ENCODE measurements at regions not wholly inside any gene's neighbourhood (a gene's known extent, or its start where the extent isn't known, plus 50 kb on each side); places are given as distances from the start of the nearest gene placed in this dataset.

DNA sequence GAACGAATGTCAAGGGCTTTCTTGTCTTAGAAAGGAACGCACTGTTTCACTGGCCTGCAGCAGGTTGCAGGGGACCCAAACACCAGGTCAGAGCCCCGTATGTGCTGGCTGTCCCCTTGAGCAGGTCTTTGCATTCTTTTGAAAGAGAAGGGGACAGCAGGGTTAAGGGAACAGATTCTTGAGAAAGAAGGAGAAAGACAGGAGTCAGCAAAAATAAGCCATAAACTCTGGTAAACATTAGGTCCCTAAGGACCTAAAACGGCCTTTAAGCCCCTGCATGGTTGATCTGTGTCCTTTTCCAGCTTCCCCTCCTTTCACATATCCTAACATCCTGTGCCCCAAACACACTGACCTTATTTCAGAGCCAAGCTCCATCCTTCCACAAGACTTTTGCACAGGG is 190.8 kb upstream of the ADRA1B start:
- DNase-seq: no peak

DNA sequence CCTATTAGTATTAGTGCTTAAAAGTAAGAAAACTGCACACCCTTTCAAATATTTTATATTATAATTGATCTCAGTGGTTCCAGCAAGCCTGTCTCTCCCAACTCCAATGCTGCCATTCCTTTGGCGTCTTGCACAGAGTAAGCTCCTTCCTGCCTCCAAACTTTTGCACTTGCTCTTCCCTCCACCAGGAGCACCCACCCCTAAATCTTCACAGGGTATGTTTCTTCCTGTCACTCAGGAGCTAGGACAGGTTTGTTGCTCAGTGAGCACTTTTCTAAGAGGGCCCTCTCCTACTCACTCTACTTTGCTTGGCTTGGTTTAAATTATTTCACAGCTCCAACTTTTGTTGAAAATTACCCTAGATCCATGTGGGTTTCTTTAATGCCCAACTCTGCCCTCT is 189.1 kb upstream of the ADRA1B start:
- DNase-seq: no peak

DNA sequence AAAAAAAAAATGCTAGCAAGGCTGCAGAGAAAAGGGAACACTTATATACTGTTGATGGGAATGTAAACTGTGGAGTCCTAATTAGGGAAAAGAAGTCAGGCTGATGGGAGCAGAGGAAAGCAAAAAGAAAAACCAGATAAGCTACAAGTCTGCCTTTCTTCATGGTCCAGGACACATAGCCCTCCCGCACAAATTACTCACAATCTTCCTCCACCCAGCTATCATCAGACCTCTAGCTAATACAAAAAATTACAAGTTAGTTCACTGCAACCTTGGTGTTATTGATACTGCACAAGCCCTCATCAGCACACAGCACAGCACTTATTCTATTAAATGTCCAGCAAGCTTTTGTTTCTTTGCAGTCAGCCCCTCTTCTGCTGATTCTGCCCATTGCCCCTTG is 186.0 kb upstream of the ADRA1B start:
- no peak for DNase-seq

DNA sequence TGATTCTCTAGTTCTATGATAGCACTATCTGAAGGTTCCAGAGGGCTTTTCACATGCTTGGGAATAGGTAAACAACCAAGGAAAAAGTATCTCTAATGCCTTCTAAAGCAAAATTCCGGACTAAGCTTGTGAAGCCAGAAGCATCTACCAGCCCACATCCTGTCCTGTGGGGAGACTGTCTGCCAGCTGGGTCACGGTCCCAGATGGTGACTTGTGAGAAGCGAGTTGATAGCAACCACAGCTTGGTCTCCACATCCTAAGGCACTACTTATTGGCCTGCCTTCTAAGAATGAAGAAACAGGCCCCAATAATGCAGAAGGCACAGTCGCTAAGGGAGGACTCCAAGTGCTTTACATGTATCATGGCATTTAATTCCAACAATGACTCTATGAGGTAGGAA is 184.1 kb upstream of the ADRA1B start:
- DNase-seq: no peak

- no peak for DNase-seq
Observed at GRCh38 chr5:159734366-159734765, 181.9 kb upstream of the ADRA1B start.

DNA sequence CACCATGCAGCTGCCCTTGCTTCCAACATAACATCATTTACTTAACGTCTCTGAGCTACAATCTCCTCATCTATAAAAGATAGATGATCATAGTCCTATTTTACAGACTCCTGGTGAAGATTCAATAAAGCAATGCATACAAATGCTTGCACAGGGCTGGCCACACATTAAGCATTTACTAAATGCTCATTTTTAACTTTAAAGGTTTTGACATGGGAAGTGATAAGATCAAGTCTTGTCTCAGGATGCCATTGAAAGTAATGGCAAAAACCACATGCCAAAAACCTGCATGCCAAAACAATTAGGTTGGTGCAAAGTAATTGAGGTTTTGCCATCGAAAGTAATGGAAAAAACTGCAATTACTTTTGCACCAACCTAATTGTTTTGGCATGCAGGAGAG is 181.2 kb upstream of the ADRA1B start:
- DNase-seq: no peak

DNA sequence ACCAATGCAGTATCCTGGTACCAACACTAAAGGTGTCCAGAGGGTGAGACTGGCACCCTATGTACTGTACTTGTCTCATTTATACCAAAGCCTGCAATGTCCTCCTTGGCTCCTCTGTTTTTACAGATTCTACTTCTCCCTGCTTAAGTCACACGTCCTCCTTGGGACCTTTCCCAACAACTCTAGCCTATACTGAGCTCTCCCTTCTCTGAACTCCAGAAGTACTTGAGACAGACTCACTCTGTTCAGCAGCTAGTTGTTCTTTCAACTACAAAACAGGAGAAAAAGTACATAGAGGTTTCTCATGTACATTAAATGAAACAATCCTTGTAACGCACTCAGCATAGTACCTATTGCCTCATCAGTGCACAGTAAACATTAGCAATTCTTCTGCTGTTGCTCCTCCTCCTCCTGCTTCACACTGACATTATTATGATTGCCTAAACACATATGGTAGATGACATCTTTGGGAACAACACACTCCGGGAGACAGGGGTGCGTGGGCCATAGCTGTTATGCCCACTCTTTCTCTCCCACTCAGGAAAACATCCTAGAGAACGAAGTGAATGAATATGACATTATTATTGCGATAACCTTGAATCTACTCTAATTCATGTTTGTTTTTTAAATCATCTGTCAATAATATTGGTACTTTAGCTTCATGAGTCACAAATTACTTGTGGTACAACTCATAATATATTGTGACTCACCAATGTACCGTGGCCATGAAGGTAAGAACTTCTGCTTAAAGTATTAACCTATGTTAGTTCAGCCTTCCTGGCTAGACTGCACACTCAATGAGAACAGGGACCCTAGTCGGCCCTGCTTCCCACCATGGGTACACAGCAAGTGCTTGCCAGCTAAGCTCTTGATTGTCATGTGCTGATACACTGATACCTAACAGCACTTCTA is 180.3 kb upstream of the ADRA1B start:
- no peak for DNase-seq

- no peak for DNase-seq
Observed at GRCh38 chr5:159736844-159737243, 179.4 kb upstream of the ADRA1B start.

DNA sequence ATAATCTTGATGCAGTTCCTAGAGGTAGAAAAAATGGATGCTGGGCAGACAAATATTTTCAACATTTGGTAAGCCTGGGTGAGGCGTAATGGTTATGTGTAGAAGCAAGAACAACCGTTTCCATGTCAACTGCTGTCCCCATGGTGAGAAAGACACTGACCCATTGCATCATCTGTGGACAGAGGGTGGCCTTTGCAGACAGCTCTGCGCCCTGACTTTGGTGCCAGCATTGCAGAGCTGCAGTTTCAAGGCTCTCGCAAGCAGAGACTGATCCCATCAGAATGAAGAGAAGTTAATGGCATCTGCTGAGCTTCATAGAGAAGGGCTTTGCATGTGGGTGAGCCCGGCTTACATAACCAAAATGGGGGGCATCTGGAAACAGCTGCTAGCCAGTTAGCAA is 179.0 kb upstream of the ADRA1B start:
- no peak for DNase-seq

- no peak for DNase-seq
Observed at GRCh38 chr5:159741829-159742322, 174.4 kb upstream of the ADRA1B start.

DNA sequence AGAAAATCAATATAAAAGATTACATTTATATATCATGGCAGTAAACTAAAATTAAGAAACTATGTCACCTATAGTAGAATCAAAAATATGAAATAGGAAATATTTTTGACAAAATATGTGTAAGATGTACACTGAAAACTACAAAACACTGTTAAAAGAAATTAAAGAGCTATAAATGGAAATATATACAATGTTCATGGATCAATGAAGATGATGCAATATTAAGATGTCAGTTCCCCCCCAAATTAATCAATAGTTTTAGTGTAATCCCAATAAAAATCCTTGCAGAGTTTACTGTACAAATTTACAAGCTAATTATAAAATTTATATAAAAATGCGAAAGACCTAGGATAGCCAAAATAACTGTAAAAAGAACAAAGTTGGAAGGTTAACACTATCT is 173.0 kb upstream of the ADRA1B start:
- no peak for DNase-seq

- DNase-seq: no peak
Observed at GRCh38 chr5:159746707-159747106, 169.6 kb upstream of the ADRA1B start.

DNA sequence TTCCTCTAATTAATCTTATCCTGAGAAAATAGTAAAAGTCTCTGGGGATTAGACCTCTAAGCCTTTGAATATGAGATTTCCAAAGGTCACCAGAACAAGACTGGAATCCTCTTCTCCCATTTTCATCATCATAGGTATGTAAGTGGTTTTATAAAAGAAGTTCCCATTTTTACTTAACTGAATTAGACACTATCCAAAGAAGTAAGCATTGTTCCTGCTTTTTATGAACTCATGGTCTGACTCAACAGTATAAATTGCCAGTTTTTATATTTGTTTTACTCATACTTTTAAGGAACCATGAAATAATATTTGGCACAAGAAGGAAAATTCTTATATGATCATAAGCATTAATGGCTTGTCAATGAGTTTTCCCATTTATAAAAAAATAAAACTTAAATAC is 167.1 kb upstream of the ADRA1B start:
- no peak for DNase-seq

- no peak for DNase-seq
Observed at GRCh38 chr5:159750226-159750625, 166.1 kb upstream of the ADRA1B start.

GRCh38 chr5:159751459-159751858 is 164.8 kb upstream of the ADRA1B start:
- DNase-seq: no peak

GRCh38 chr5:159752622-159753275 is 163.5 kb upstream of the ADRA1B start:
- DNase-seq: no peak

DNA sequence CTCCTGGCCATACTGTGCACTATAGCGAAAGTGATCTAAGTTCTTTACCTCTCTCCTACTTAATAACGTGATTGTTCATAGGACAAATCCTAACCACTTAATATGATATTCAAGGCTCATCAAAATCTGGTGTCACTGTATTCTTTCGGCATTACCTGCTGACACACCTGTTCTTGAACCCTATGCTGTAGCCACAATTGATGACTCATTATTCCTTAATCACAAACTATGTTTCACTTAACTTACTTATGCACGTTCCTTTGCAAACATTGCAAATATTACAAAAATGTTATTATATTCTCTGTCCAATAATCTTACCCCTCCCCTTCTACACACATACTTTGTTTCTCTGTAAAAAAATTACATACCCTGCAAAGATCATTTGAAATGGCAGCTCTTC is 158.1 kb upstream of the ADRA1B start:
- DNase-seq: no peak

GRCh38 chr5:159759791-159760290 is 156.4 kb upstream of the ADRA1B start:
- no peak for DNase-seq

- DNase-seq: no peak
Observed at GRCh38 chr5:159762921-159763320, 153.4 kb upstream of the ADRA1B start.

DNA sequence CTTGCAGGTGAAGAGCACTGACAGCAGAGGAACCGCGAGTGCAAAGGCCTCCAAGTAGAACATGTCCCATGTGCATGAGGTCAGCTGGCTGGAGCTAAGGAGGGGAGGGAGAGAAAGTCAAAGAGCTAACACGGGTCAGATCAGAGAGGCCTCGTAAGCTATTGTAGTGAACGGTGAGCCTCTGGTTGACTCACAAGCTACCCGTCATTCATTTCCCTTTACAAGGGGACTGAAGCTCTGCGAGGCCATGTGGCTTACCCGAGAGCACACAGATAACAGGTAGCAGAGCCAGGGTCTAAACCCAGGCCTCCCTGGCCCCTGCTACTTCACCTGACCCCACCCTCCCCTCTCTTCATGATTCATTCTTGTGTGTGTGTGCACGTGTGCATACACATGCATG is 152.7 kb upstream of the ADRA1B start:
- no peak for DNase-seq

- DNase-seq: no peak
Observed at GRCh38 chr5:159764283-159765134, 151.8 kb upstream of the ADRA1B start.

GRCh38 chr5:159765135-159765433 is 151.2 kb upstream of the ADRA1B start:
- DNase-seq: no peak

DNA sequence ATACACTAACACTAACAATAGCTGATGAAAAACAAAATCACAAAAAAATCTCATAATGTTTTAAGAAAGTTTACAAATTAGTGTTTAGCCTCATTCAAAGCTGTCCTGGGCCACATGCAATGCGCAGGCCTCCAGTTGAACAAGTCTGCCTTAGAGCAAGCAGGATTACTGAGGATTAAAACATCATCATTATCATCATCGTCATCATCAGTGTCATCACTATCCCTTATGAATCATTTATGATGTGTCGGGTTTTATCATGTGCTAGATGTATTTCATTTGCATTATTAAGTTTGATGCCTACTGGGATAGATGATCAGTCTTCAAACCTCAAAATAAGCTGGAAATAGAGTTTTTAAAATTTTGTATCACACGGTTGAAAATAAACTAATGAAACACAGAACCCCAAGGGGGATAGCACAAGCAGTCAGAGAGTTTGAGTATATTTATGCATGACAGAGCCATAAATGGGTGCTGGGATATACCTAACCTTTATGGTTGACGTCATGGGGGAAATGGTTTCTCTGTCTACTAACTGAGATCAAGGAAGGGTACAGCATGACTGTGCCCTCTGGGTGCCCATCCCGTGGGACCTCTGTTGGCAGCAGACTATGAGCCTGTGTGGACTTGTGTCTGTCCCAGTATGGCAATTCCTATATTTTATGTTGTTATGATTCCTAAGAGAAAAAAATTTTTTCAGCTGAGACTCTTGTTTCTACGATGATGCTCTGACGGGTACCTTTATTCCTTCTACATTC is 150.3 kb upstream of the ADRA1B start:
- no peak for DNase-seq
